Endometrial microvascular endothelial cells (primary cell): ENCODE measurements at regions not wholly inside any gene's neighbourhood (a gene's known extent, or its start where the extent isn't known, plus 50 kb on each side); places are given as distances from the start of the nearest gene placed in this dataset.
"Not testable (repeated sequence)": the region's sequence is repeated elsewhere in the genome, so short reads cannot be mapped to it uniquely, and the experiment has no call there.

ENCODE experiments used
- in situ Hi-C: cut with HindIII; loops from 2 replicates; pipeline ENCODE4 v1.10.0; 2017; ENCODE audit warnings: low sequenced_read_pairs, low pct_unique_long_range_greater_than_20kb; ENCODE audit errors: inconsistent ontology term

- in situ Hi-C loops, result no loop called here
Measured at GRCh38 chr12:11446372-11446771, 51.0 kb upstream of the PRB2 start.

GRCh38 chr12:11457996-11458645, 62.8 kb upstream of the PRB2 start:
- in situ Hi-C loops, result no loop called here

GRCh38 chr12:11460343-11461023, 65.1 kb upstream of the PRB2 start:
- in situ Hi-C loops, result no loop called here

- in situ Hi-C loops, result no loop called here
Measured at GRCh38 chr12:11461433-11461832, 66.1 kb upstream of the PRB2 start.

GRCh38 chr12:11477110-11477509, 81.7 kb upstream of the PRB2 start:
- in situ Hi-C loops, result no loop called here

GRCh38 chr12:11482955-11483354, 87.6 kb upstream of the PRB2 start:
- in situ Hi-C loops, result no loop called here

- in situ Hi-C loops, result no loop called here
Measured at GRCh38 chr12:11486623-11487444, 91.5 kb upstream of the PRB2 start.

GRCh38 chr12:11496157-11496851, 100.9 kb upstream of the PRB2 start:
- in situ Hi-C loops, result no loop called here

- in situ Hi-C loops, result no loop called here
Measured at GRCh38 chr12:11497438-11497837, 102.1 kb upstream of the PRB2 start.

GRCh38 chr12:11497995-11498394, 102.6 kb upstream of the PRB2 start:
- in situ Hi-C loops, result no loop called here

GRCh38 chr12:11498574-11498973, 103.2 kb upstream of the PRB2 start:
- in situ Hi-C loops, result not testable (repeated sequence)

GRCh38 chr12:11499806-11500187, 104.4 kb upstream of the PRB2 start:
- in situ Hi-C loops, result no loop called here

- in situ Hi-C loops, result no loop called here
Measured at GRCh38 chr12:11500188-11500860, 105.0 kb upstream of the PRB2 start.

GRCh38 chr12:11500861-11501230, 105.5 kb upstream of the PRB2 start:
- in situ Hi-C loops, result no loop called here

- in situ Hi-C loops, result no loop called here
Measured at GRCh38 chr12:11508699-11509098, 113.3 kb upstream of the PRB2 start.

GRCh38 chr12:11509326-11509725, 114.0 kb upstream of the PRB2 start:
- in situ Hi-C loops, result no loop called here

GRCh38 chr12:11510671-11511070, 115.3 kb upstream of the PRB2 start:
- in situ Hi-C loops, result no loop called here

- in situ Hi-C loops, result no loop called here
Measured at GRCh38 chr12:11513288-11513687, 117.9 kb upstream of the PRB2 start.

- in situ Hi-C loops, result no loop called here
Measured at GRCh38 chr12:11517080-11517479, 121.7 kb upstream of the PRB2 start.
